Upper lobe of left lung (tissue), 4 donors: ENCODE measurements at regions not wholly inside any gene's neighbourhood (a gene's known extent, or its start where the extent isn't known, plus 50 kb on each side); places are given as distances from the start of the nearest gene placed in this dataset.

Experiments used
- EP300 ChIP-seq, 4 donors: sonication (generic); formaldehyde crosslinking; IDR thresholded peaks; one replicate each; pipeline ENCODE4 v1.5.1; 2017; ENCODE audit warnings: antibody characterized with exemption in 4 of 4, control low read depth in 2 of 4
- POLR2AphosphoS5 ChIP-seq, 2 donors: sonication (generic); formaldehyde crosslinking; IDR thresholded peaks; one replicate each; pipeline ENCODE4 v1.5.1; 2017; ENCODE audit warnings: antibody characterized with exemption in 2 of 2
- TF ChIP-seq, protein P1 (sequence below), 6 experiments: fragments of 450-650 bp in 4 of 6; fragments of 200-600 bp in 2 of 6; sonication (generic) in 2 of 6; IDR thresholded peaks; one replicate each; pipeline ENCODE4 v1.5.1; 2016 to 2019; ENCODE audit warnings: antibody characterized with exemption in 6 of 6

DNA sequence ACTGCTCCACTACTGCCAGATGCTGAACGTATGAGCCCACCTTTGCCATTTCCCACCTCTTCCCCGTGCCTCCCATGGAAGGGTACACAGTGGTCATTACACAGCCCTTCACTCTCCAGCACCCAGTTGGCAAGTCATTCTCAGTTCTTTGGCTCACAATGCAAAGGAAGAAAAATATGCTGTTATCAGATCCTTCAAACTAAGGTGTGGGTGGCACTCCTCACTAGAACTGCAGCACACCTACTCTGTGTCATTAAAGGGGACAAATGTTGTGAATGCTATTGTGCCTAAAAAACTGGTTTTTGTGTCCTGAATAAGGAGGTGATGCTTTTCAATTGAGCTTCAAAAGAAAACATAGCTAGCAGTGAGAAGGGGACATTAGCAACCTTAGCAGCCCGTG, 183.1 kb upstream of the SNX2 start:
- TF ChIP-seq POLR2AphosphoS5 (IDR thresholded peaks at IDR 0.05) (no peak), EP300 (IDR thresholded peaks at IDR 0.05) (no peak)
- TF ChIP-seq, protein P1, sequence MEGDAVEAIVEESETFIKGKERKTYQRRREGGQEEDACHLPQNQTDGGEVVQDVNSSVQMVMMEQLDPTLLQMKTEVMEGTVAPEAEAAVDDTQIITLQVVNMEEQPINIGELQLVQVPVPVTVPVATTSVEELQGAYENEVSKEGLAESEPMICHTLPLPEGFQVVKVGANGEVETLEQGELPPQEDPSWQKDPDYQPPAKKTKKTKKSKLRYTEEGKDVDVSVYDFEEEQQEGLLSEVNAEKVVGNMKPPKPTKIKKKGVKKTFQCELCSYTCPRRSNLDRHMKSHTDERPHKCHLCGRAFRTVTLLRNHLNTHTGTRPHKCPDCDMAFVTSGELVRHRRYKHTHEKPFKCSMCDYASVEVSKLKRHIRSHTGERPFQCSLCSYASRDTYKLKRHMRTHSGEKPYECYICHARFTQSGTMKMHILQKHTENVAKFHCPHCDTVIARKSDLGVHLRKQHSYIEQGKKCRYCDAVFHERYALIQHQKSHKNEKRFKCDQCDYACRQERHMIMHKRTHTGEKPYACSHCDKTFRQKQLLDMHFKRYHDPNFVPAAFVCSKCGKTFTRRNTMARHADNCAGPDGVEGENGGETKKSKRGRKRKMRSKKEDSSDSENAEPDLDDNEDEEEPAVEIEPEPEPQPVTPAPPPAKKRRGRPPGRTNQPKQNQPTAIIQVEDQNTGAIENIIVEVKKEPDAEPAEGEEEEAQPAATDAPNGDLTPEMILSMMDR (IDR thresholded peaks at IDR 0.05), result no peak
